B cell (primary cell): ENCODE measurements at regions not wholly inside any gene's neighbourhood (a gene's known extent, or its start where the extent isn't known, plus 50 kb on each side); places are given as distances from the start of the nearest gene placed in this dataset.

ENCODE experiments used
- ATAC-seq: fragments of 200-7000 bp; cut with Tn5 transposase; one replicate; pipeline ENCODE4 v1.10.0; 2021; ENCODE audit warnings: low read depth, mild to moderate bottlenecking, moderate number of reproducible peaks, moderate library complexity
- CTCF ChIA-PET: fragments of 350-600 bp; sonication (Branson Sonifier 250); formaldehyde crosslinking; loops from one replicate; lab custom pipeline; 2021; ENCODE audit warnings: antibody characterized with exemption, inconsistent platforms; lab: Charles Lee
- POLR2A ChIA-PET: fragments of 350-600 bp; sonication (Branson Sonifier 250); formaldehyde crosslinking; loops from one replicate; lab custom pipeline; 2021; ENCODE audit warnings: antibody characterized with exemption; lab: Charles Lee
- DNase-seq: peaks from one replicate; pipeline ENCODE4 v3.0.0; 2013
- H2AFZ ChIP-seq: 2 replicates; pipeline ENCODE4 v1.6.1; 2012; ENCODE audit warnings: mild to moderate bottlenecking, low read depth, low read length; ENCODE audit not compliant: insufficient read depth, poor library complexity, severe bottlenecking
- H3K27ac ChIP-seq, 2 donors: 1 replicate in 1 of 2; 2 replicates in 1 of 2; pipeline ENCODE4 v1.5.1; 2012 to 2013; ENCODE audit warnings: low read length in 2 of 2, mild to moderate bottlenecking in 2 of 2, moderate library complexity in 1 of 2
- H3K27me3 ChIP-seq, 4 experiments: fragments of 200-600 bp in 1 of 4; sonication (generic) in 1 of 4; replicated peaks in 1 of 4; 1 replicate in 2 of 4; 2 replicates in 2 of 4; pipeline versions ENCODE4 v1.6.1 to v1.7.0; 2013 to 2016; ENCODE audit warnings: low read length in 3 of 4, mild to moderate bottlenecking in 2 of 4, mixed read lengths in 1 of 4, moderate library complexity in 1 of 4; ENCODE audit not compliant: insufficient read depth in 4 of 4, control insufficient read depth in 3 of 4; ENCODE audit errors: control extremely low read depth in 1 of 4
- H3K36me3 ChIP-seq, 2 experiments: replicated peaks in 1 of 2; 1 replicate in 1 of 2; 2 replicates in 1 of 2; pipeline versions ENCODE4 v1.6.1 to v1.7.1; 2013; ENCODE audit warnings: low read length in 1 of 2; ENCODE audit not compliant: insufficient read depth in 2 of 2, control insufficient read depth in 1 of 2; ENCODE audit errors: control extremely low read depth in 1 of 2, extremely low read depth in 1 of 2
- H3K4me1 ChIP-seq, 2 donors: fragments of 200-600 bp in 1 of 2; sonication (generic) in 1 of 2; 1 replicate in 1 of 2; 2 replicates in 1 of 2; pipeline versions ENCODE4 v1.5.1 to v1.6.1; 2013 to 2017; ENCODE audit warnings: low read length in 2 of 2; ENCODE audit not compliant: control insufficient read depth in 2 of 2, insufficient read depth in 2 of 2
- H3K4me2 ChIP-seq: replicated peaks from 2 replicates; pipeline ENCODE3; 2012; ENCODE audit warnings: mild to moderate bottlenecking, low read depth, low read length; ENCODE audit not compliant: poor library complexity, severe bottlenecking
- H3K4me3 ChIP-seq, 5 experiments: fragments of 200-600 bp in 1 of 5; sonication (generic) in 1 of 5; 1 replicate in 3 of 5; 2 replicates in 2 of 5; pipeline versions ENCODE4 v1.5.1 to v1.7.0; 2011 to 2016; ENCODE audit warnings: low read length in 4 of 5, mild to moderate bottlenecking in 4 of 5, low read depth in 2 of 5, control low read depth in 1 of 5, moderate library complexity in 1 of 5; ENCODE audit not compliant: insufficient read depth in 1 of 5; ENCODE audit errors: control extremely low read depth in 1 of 5, extremely low read depth in 1 of 5
- H3K79me2 ChIP-seq: fragments of 200-600 bp; sonication (generic); one replicate; pipeline ENCODE4 v1.6.0; 2016; ENCODE audit warnings: low read length; ENCODE audit not compliant: control insufficient read depth, insufficient read depth
- H3K9ac ChIP-seq: fragments of 200-600 bp; sonication (generic); 2 replicates; pipeline ENCODE4 v1.6.1; 2017; ENCODE audit warnings: mild to moderate bottlenecking, low read length, moderate library complexity
- H3K9me3 ChIP-seq, 3 donors: one replicate each; pipeline versions ENCODE4 v1.6.1 to v1.7.1; 2013; ENCODE audit warnings: low read length in 2 of 3; ENCODE audit not compliant: control insufficient read depth in 2 of 3, insufficient read depth in 1 of 3; ENCODE audit errors: control extremely low read depth in 1 of 3
- H4K20me1 ChIP-seq: 2 replicates; pipeline ENCODE4 v1.6.0; 2012; ENCODE audit warnings: mild to moderate bottlenecking, low read length; ENCODE audit not compliant: insufficient read depth, control insufficient read depth, poor library complexity, severe bottlenecking
- H3K27ac Mint-ChIP-seq: one replicate; pipeline ENCODE4 v1.8.0; 2021; ENCODE audit warnings: mixed read lengths
- H3K27me3 Mint-ChIP-seq: one replicate; pipeline ENCODE4 v1.8.0; 2021; ENCODE audit warnings: mixed read lengths
- H3K4me1 Mint-ChIP-seq: one replicate; pipeline ENCODE4 v1.8.0; 2021; ENCODE audit warnings: mixed read lengths
- H3K4me3 Mint-ChIP-seq: one replicate; pipeline ENCODE4 v1.8.0; 2021; ENCODE audit warnings: mixed read lengths
- H3K9me3 Mint-ChIP-seq: one replicate; pipeline ENCODE4 v1.8.0; 2022; ENCODE audit warnings: mixed read lengths; ENCODE audit not compliant: insufficient read depth
- CTCF ChIP-seq: fragments of 200-600 bp; IDR thresholded peaks from one replicate; pipeline ENCODE4 v1.8.0; 2022; ENCODE audit warnings: antibody characterized with exemption, mild to moderate bottlenecking
- EZH2 ChIP-seq: IDR thresholded peaks from 2 replicates; pipeline ENCODE4 v1.6.1; 2012; ENCODE audit warnings: borderline replicate concordance, low read depth, mild to moderate bottlenecking, moderate library complexity, low read length; ENCODE audit not compliant: insufficient read depth, poor library complexity, severe bottlenecking
- WGBS: methylation state at CpG from one replicate; pipeline ENCODE4 v1.1.5; 2013; ENCODE audit warnings: missing lambda C conversion rate; ENCODE audit not compliant: insufficient coverage; 5-methylcytosine and 5-hydroxymethylcytosine counted together
- intact Hi-C: fragments of 100-400 bp; cut with micrococcal nuclease; formaldehyde crosslinking; loops from one replicate; pipeline ENCODE4 v1.10.0; 2022

- Histone ChIP-seq H4K20me1 (no peaks in the 10 kb centered on the region), H3K4me1 (no peaks in the 10 kb centered on the region), H3K9ac (no peak overlapping the region), H3K4me2 (no peak overlapping the region), H3K9me3 (no peaks in the 10 kb centered on the region), H3K27ac (no peak overlapping the region), H3K79me2 (no peaks in the 10 kb centered on the region), H3K27me3 (no peaks in the 10 kb centered on the region), H3K36me3 (no peaks in the 10 kb centered on the region), H3K4me3 (no peak overlapping the region), H2AFZ (no peak overlapping the region)
- ATAC-seq (no peak), DNase-seq (no peak)
- Mint-ChIP-seq H3K27me3 (no peaks in the 10 kb centered on the region), H3K4me3 (no peak overlapping the region), H3K4me1 (no peaks in the 10 kb centered on the region), H3K9me3 (no peaks in the 10 kb centered on the region), H3K27ac (no peak overlapping the region)
- TF ChIP-seq EZH2 (no peak), CTCF (no peak)
- POLR2A ChIA-PET, result no interaction called here
- intact Hi-C loops, result no loop called here
- CTCF ChIA-PET, result no interaction called here
- WGBS, result no CpG with 5 or more reads among the region's 1 CpG
Measured at GRCh38 chr4:27472364-27472763, 611.7 kb downstream of the STIM2 start.

GRCh38 chr4:27474691-27475090 lies 614.0 kb downstream of the STIM2 start:
- H3K4me1 Mint-ChIP-seq, result no peaks in the 10 kb centered on the region
- Histone ChIP-seq H2AFZ (no peak overlapping the region), H3K36me3 (no peaks in the 10 kb centered on the region), H3K79me2 (no peaks in the 10 kb centered on the region), H3K9ac (no peak overlapping the region), H3K4me3 (no peak overlapping the region), H3K4me1 (no peaks in the 10 kb centered on the region), H3K4me2 (no peak overlapping the region), H3K9me3 (no peaks in the 10 kb centered on the region), H4K20me1 (no peaks in the 10 kb centered on the region), H3K27me3 (no peaks in the 10 kb centered on the region), H3K27ac (no peak overlapping the region)
- ATAC-seq (no peak), DNase-seq (no peak)
- no peak overlapping the region for H3K27ac Mint-ChIP-seq
- POLR2A ChIA-PET, result no interaction called here
- no peak overlapping the region for H3K4me3 Mint-ChIP-seq
- H3K27me3 Mint-ChIP-seq, result no peaks in the 10 kb centered on the region
- intact Hi-C loops, result no loop called here
- H3K9me3 Mint-ChIP-seq, result no peaks in the 10 kb centered on the region
- TF ChIP-seq CTCF, result no peak
- TF ChIP-seq EZH2, result no peak
- WGBS, result 80% methylated on average over 1 of the region's 1 CpG
- CTCF ChIA-PET, result no interaction called here
